BE2C (cell line): ENCODE measurements at regions not wholly inside any gene's neighbourhood (a gene's known extent, or its start where the extent isn't known, plus 50 kb on each side); places are given as distances from the start of the nearest gene placed in this dataset.

Experiments used
- DNase-seq: peaks from one replicate; pipeline ENCODE4 v3.0.0-alpha.2; 2020
- H3K27me3 ChIP-seq: fragments of 250-450 bp; sonication (Bioruptor Pico); 2 replicates; pipeline ENCODE4 v1.5.1; 2020; ENCODE audit warnings: mild to moderate bottlenecking
- H3K36me3 ChIP-seq: fragments of 250-450 bp; sonication (Bioruptor Pico); 2 replicates; pipeline ENCODE4 v1.5.1; 2020; ENCODE audit warnings: mild to moderate bottlenecking
- H3K4me1 ChIP-seq: fragments of 250-450 bp; sonication (Bioruptor Pico); 2 replicates; pipeline ENCODE4 v1.5.1; 2020
- H3K4me3 ChIP-seq: 2 replicates; pipeline ENCODE4 v1.5.1; 2011; ENCODE audit warnings: low read depth, low read length
- H3K9me3 ChIP-seq: fragments of 250-450 bp; sonication (Bioruptor Pico); 2 replicates; pipeline ENCODE4 v1.5.1; 2020
- CTCF ChIP-seq: IDR thresholded peaks from 2 replicates; pipeline ENCODE4 v1.5.1; 2012; ENCODE audit warnings: mild to moderate bottlenecking, low read depth, low read length

GRCh38 chr14:87233806-87234384, 759.1 kb downstream of the GALC start:
- TF ChIP-seq CTCF, result no peak

GRCh38 chr14:87233266-87233665, 759.7 kb downstream of the GALC start:
- no peak for TF ChIP-seq CTCF
- no peak overlapping the region for H3K4me3 ChIP-seq
- H3K9me3 ChIP-seq, result no peaks in the 10 kb centered on the region
- H3K27me3 ChIP-seq, result no peaks in the 10 kb centered on the region
- H3K36me3 ChIP-seq, result no peaks in the 10 kb centered on the region
- DNase-seq, result no peak
- H3K4me1 ChIP-seq, result no peaks in the 10 kb centered on the region

More at GRCh38 chr14:87233806-87234384, 759.1 kb downstream of the GALC start:
- no peaks in the 10 kb centered on the region for H3K27me3 ChIP-seq
- no peaks in the 10 kb centered on the region for H3K4me1 ChIP-seq
- DNase-seq, result no peak
- no peaks in the 10 kb centered on the region for H3K36me3 ChIP-seq
- no peaks in the 10 kb centered on the region for H3K9me3 ChIP-seq
- H3K4me3 ChIP-seq, result no peak overlapping the region

DNA sequence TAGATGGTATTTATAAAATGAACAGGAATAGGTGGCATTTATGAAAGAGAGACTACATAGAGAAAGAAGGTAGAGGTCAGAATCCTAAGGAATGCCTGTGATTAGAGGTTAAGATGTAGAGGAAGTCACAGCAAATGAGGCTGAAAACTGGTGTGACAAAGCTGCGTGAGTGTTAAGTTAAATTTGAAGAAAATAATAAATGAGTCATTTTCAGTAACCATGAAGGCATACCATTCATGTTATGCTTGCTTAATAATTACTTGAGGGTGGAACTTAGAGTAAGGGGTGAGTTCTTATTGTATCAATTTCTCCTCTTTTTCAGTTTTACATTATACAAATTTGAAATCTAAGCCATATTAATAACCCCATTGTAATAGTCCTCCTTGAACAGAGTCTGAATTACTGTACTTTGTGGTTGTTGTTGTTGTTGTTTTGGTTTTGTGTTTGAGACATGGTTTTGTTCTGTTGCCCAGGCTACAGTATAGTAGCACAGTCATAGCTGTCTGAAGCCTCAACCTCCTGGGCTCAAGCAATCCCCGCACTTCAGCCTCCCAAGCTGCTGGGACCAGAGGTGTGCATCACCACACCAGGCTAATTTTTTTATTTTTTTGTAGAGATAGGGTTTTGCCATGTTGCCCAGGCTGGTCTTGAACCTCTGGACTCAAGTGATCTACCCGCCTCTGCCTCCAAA, 761.5 kb downstream of the GALC start:
- TF ChIP-seq CTCF, result no peak
- DNase-seq, result no peak
- no peaks in the 10 kb centered on the region for H3K27me3 ChIP-seq
- H3K4me3 ChIP-seq, result no peak overlapping the region
- no peaks in the 10 kb centered on the region for H3K36me3 ChIP-seq
- H3K4me1 ChIP-seq, result no peaks in the 10 kb centered on the region
- H3K9me3 ChIP-seq, result no peaks in the 10 kb centered on the region

- H3K4me1 ChIP-seq, result no peaks in the 10 kb centered on the region
- no peak for TF ChIP-seq CTCF
- no peaks in the 10 kb centered on the region for H3K36me3 ChIP-seq
- H3K27me3 ChIP-seq, result no peaks in the 10 kb centered on the region
- no peak for DNase-seq
- no peak overlapping the region for H3K4me3 ChIP-seq
- H3K9me3 ChIP-seq, result no peaks in the 10 kb centered on the region
These were observed 762.3 kb downstream of the GALC start for GRCh38 chr14:87230726-87231125.

- no peak for DNase-seq
- Histone ChIP-seq H3K4me1 (no peaks in the 10 kb centered on the region), H3K27me3 (no peaks in the 10 kb centered on the region), H3K36me3 (no peaks in the 10 kb centered on the region), H3K9me3 (no peaks in the 10 kb centered on the region), H3K4me3 (no peak overlapping the region)
- no peak for TF ChIP-seq CTCF
These were observed 763.9 kb downstream of the GALC start for GRCh38 chr14:87229131-87229530.

GRCh38 chr14:87217023-87217422, 776.0 kb downstream of the GALC start:
- DNase-seq, result no peak
- H3K4me3 ChIP-seq, result no peak overlapping the region
- TF ChIP-seq CTCF, result no peak

More at GRCh38 chr14:87217023-87217422, 776.0 kb downstream of the GALC start:
- no peaks in the 10 kb centered on the region for H3K4me1 ChIP-seq
- no peaks in the 10 kb centered on the region for H3K9me3 ChIP-seq
- H3K36me3 ChIP-seq, result no peaks in the 10 kb centered on the region
- no peaks in the 10 kb centered on the region for H3K27me3 ChIP-seq
